Stimulated activated CD8-positive, alpha-beta memory T cell treated with anti-CD3 and anti-CD28 coated beads, Interleukin-15, amount 100 ng/mL, for 4 hours (primary cell): ENCODE measurements at regions not wholly inside any gene's neighbourhood (a gene's known extent, or its start where the extent isn't known, plus 50 kb on each side); places are given as distances from the start of the nearest gene placed in this dataset.

Experiments
- DNase-seq, 2 donors: peaks; one replicate each; pipeline ENCODE4 v3.0.0-alpha.2; 2020; ENCODE audit warnings: low read depth in 2 of 2

DNA sequence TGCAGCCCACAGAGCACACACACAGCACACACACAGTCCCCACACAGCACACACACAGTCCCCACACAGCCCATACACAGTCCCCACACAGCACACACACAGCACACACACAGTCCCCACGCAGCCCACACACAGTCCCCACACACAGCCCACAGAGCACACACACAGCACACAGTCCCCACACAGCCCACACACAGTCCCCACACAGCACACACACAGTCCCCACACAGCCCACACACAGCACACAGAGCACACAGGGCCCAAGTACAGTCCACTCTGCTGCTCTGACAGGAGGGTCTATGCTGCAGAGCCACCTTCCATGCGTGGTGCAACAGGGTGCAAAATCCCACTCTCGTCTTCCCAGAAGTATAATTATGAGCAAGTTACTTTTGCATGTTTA, 240.5 kb upstream of the SALL3 start:
- DNase-seq: no peak

DNA sequence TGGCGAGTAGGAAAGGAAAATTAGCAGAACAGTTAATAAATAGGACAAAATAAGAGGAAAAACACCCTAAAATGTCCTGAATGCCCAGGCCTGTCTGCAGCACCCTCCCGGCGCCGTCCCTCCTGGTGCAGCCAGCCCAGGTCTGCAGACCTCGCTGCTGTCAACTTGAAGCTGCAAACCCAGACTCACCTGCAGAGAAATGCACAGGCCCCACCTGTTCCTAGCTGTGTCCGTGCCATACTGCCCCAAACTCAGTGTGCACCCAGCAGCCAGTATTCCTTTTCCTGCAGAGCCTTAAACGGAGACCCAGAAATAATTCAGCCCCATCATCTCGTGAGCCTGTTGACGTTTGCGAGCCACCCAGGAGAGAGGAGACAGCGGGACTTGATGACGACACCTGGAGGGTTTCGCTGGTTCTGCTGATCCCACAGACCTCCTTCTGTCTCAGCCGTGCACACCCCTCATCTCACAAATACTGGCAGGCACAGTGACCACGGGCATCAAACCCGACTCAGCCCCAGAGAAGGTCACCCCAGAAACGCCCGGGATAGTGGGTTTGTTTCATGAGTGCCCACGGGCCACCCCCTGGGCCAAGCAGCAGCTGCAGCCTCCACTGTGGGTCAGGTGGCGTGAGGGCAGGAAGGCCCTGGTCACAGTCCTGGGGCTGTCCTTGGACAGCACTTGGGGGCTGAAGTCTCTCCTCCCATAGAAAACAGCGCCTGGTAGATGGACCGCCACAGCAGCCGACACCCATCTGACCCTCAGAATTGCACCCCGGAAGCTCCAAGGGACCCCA, 239.5 kb upstream of the SALL3 start:
- no peak for DNase-seq

DNA sequence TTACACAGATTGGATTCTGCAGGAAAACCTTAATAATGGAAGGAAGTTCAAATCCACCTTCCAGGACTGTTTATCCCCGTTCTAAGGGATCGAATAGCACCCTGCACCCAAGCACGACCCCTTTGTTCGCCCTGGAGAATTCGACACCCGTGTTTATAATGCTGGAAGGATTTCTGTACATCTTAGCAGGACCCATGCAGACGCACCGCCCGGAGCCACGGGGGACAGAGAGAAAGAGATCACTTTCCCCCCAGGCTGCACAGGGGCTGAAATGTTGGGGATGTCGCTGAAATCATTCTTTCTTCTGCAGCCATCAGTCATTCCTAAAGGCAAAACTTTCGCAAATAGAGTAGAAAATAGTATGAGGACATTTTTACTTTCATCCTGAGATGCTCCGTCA, 238.7 kb upstream of the SALL3 start:
- no peak for DNase-seq

- DNase-seq: no peak
Measured at GRCh38 chr18:78741381-78742217, 238.0 kb upstream of the SALL3 start.

GRCh38 chr18:78742218-78742745, 237.3 kb upstream of the SALL3 start:
- no peak for DNase-seq

GRCh38 chr18:78743078-78743477, 236.5 kb upstream of the SALL3 start:
- no peak for DNase-seq

GRCh38 chr18:78751664-78752063, 228.0 kb upstream of the SALL3 start:
- no peak for DNase-seq

DNA sequence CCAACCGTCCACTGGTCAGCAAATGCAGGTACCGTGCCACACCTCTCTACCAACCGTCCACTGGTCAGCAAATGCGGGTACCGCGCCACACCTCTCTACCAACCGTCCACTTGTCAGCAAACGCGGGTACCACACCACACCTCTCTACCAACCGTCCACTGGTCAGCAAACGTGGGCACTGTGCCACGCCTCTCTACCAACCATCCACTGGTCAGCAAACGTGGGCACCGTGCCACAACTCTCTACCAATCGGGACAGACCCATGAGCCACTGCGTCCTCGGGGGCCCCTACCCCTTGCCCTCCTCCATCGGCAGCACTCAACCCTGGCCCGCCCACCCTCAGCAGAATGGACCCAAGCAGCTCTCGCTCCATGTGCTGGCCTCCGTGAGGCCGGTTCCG, 226.4 kb upstream of the SALL3 start:
- no peak for DNase-seq

DNA sequence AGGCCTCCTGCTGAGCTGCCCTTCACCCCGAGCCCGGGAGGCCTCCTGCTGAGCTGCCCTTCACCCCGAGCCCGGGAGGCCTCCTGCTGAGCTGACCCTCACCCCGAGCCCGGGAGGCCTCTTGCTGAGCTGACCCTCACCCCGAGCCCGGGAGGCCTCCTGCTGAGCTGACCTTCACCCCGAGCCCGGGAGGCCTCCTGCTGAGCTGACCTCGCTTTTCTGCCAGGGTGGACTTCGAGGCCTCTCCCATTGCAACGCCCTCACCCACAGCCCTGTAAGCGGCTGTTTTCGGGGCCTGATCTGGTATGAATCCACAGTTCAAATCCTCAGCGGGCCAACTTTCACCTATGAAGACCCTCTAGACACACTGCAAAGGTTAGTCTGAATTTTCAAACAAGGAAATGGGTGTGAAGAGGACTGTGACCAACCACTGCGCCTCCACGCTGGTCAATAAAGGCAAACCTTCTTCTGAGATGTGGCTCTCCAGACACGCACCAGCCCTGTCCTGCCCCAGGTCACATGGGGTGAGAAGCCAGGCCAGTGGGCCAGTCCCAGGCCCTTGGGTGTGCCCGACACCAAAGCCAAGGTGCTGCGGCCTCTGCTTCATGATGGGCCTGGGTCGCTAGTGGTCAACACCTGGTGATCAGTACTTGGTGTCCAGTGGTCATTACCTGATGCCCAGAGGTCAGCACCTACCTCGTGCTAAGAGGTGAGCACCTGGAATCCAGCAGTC, 225.1 kb upstream of the SALL3 start:
- DNase-seq: no peak

GRCh38 chr18:78757014-78757413, 222.6 kb upstream of the SALL3 start:
- no peak for DNase-seq

- no peak for DNase-seq
Measured at GRCh38 chr18:78758496-78758895, 221.1 kb upstream of the SALL3 start.

GRCh38 chr18:78762753-78763152, 216.9 kb upstream of the SALL3 start:
- DNase-seq: no peak

DNA sequence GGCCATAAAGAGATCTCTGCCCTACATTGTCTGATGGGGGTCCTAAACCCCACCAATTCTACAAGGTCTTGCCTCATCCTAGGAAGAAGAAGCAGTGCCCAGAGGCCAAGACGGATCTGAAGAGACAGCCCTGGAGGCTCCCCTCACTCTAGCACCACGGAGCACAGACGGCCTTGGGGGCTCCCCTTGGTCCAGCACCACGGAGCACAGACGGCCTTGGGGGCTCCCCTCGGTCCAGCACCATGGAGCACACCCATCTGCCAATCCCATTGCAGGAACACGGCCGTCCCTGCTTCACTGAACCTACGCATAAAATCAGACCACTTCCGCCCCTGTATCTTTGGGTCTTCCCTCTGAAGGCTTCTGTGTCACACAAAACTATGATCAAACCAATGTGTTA, 215.1 kb upstream of the SALL3 start:
- DNase-seq: no peak

- DNase-seq: no peak
Measured at GRCh38 chr18:78765142-78765541, 214.5 kb upstream of the SALL3 start.

DNA sequence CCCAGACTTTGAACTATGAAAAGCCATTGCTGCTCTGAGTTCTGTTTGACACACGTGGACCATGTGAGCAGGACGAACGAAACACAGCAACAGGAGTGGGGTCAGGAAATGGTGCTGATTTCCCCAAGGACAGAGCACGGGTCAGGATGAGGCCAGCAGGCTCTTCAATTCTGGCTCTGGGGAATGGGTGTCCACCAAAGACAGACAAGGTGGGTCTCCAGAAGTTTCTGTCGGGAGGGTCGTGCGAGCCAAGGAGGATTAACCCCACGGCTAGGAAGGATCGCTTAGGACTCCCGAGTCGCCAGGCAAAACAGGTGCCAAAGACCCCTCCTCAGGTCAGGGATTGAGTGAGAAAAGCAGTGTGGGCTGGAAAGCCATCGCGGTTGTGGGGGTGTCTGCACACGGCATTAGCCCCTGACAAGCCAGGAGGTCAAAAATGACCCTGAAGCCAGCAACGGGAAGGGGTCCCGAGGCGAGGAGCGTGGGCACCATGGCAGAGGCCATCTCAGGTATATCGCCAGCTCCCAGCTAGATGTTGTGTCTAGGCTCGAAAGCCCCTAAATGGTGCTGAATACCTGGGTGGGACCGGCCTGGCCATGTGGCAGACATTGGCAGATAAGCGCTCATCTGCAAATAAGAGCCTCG, 213.9 kb upstream of the SALL3 start:
- no peak for DNase-seq

GRCh38 chr18:78766651-78767533, 212.7 kb upstream of the SALL3 start:
- DNase-seq: no peak

DNA sequence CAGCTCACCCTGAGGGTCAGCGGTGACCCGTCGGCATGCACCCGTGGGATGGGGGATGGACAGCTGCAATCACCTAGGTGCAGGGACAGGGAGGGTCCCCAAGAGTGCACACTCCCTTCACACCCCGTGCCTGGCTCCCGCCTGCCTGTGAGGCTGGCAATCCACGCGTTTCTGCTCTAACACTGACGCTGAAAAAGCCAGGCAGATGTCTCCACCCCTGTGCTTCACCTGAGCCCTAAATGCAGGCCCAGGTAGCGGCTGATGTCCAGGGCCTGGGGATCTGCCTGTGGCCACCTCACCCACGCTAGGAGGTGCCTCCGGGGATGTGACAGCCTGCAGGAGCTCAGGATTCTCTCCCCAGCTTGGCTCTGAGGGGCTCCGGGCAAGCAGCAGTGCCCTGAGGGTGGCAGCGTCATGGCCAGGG, 212.0 kb upstream of the SALL3 start:
- no peak for DNase-seq

DNA sequence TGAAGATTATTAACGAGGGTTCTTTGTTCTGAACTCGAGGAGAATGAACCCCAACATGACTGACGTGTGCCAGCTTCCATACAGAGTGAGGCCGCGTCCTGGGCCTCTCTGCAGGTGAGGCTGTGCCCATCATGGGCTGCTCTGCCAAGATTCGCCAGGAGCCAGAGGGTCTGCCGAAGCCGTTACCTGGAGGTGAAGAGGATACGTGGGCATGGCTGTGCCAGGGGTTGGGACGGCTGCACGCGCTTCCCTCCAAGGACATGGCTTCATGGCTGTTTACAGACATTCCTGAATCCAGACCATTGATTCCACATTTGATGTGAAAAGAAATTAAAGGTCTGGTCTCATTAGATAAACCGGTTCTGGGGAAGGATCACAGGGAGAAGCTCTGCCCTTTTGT, 211.4 kb upstream of the SALL3 start:
- DNase-seq: no peak

DNA sequence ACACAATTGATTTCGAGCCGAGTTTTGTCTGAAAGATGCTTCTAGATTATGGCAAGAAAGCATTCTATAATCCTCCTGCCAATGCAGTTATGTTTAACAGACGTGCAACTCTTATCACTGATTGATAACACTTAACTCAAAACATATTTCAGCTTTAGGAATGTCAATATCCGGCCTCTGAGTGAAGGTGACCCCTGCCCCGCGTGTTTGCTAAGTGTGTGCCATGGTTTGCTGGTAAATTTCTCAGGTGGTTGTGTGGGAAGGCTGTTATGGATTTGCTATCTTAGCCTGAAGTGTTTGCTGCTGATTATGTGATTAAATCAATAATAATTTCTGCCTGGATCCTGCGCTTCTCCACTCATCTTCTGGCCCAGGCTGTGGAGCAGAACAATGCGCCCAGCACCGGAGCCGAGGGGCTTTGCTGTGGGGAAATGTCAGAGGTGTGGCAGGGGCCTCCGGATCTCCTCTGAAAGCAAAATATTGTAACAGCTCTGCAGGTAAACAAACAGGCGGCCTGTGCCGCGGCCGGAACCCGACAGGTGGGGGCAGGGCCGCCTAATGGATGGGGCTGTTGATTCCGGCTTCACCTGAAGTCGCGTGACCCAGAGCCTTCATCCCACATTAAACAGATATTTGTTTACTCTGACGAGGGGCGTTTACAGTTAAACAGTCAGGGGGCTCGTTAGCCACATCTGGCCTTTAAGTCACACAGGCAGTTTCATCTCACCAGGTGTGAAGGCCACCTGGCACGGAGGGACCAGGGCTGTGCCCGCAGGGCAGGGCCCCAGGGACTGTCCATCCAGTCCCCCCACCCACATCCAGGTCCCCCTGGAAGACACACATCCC, 210.7 kb upstream of the SALL3 start:
- no peak for DNase-seq
